ENCODE measurements at regions not wholly inside any gene's neighbourhood (a gene's known extent, or its start where the extent isn't known, plus 50 kb on each side); places are given as distances from the start of the nearest gene placed in this dataset.

DNA sequence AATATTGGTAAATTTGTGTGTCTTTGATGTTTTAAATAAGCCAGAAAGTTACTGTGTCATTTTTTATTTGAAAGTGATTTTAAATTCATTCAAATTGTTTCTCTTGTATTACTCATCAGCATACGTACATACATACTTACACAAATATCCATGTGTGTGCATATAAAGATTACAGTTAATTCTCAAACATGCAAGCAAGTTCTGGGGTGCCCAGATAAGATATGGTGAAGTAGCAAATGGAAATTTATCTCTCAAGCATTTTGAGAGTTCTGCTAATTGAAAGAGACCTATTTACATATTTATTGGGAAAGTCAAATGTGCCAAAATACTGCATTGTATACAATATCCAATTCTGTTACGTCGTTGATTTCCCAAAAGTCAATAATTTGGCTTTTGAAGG lies 1024.0 kb upstream of the CNTN5 start:
- TF ChIP-seq, protein P1, sequence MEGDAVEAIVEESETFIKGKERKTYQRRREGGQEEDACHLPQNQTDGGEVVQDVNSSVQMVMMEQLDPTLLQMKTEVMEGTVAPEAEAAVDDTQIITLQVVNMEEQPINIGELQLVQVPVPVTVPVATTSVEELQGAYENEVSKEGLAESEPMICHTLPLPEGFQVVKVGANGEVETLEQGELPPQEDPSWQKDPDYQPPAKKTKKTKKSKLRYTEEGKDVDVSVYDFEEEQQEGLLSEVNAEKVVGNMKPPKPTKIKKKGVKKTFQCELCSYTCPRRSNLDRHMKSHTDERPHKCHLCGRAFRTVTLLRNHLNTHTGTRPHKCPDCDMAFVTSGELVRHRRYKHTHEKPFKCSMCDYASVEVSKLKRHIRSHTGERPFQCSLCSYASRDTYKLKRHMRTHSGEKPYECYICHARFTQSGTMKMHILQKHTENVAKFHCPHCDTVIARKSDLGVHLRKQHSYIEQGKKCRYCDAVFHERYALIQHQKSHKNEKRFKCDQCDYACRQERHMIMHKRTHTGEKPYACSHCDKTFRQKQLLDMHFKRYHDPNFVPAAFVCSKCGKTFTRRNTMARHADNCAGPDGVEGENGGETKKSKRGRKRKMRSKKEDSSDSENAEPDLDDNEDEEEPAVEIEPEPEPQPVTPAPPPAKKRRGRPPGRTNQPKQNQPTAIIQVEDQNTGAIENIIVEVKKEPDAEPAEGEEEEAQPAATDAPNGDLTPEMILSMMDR (IDR thresholded peaks at IDR 0.05): no peak
- no peak for TF ChIP-seq EZH2 (IDR thresholded peaks at IDR 0.05; ENCODE audit: borderline replicate concordance, insufficient read depth, low read depth, low read length, poor library complexity, severe bottlenecking)
- Histone ChIP-seq H3K4me3 (ENCODE audit: control extremely low read depth in 1 of 5, extremely low read depth in 1 of 5, insufficient read depth in 1 of 5, low read depth in 2 of 5, low read length in 4 of 5) (no peak overlapping the region), H3K9ac (ENCODE audit: low read length) (no peak overlapping the region), H3K36me3 (replicated peaks in 1 of 2; ENCODE audit: control extremely low read depth in 1 of 2, control insufficient read depth in 1 of 2, extremely low read depth in 1 of 2, insufficient read depth in 2 of 2, low read length in 1 of 2) (no peaks in the 10 kb centered on the region), H2AFZ (ENCODE audit: insufficient read depth, low read depth, low read length, poor library complexity, severe bottlenecking) (no peak overlapping the region), H3K27me3 (replicated peaks in 1 of 4; ENCODE audit: control extremely low read depth in 1 of 4, control insufficient read depth in 3 of 4, insufficient read depth in 4 of 4, low read length in 3 of 4) (no peaks in the 10 kb centered on the region), H3K27ac (ENCODE audit: low read length in 2 of 2) (no peak overlapping the region), H4K20me1 (ENCODE audit: control insufficient read depth, insufficient read depth, low read length, poor library complexity, severe bottlenecking) (no peaks in the 10 kb centered on the region), H3K9me3 (ENCODE audit: control extremely low read depth in 1 of 3, control insufficient read depth in 2 of 3, insufficient read depth in 1 of 3, low read length in 2 of 3) (peaks cover 0 to 4% (median 0%) of the 10 kb centered on the region in 3 donors), H3K4me1 (ENCODE audit: control insufficient read depth in 2 of 2, insufficient read depth in 2 of 2, low read length in 2 of 2) (no peaks in the 10 kb centered on the region), H3K4me2 (replicated peaks; ENCODE audit: low read depth, low read length, poor library complexity, severe bottlenecking) (no peak overlapping the region), H3K79me2 (ENCODE audit: control insufficient read depth, insufficient read depth, low read length) (no peaks in the 10 kb centered on the region)
- no CpG with 5 or more reads among the region's 3 CpGs for WGBS (ENCODE audit: insufficient coverage)
- intact Hi-C loops (cut with micrococcal nuclease): no loop called here
- CTCF ChIA-PET: no interaction called here
- Mint-ChIP-seq H3K27ac (no peak overlapping the region), H3K4me3 (no peak overlapping the region), H3K4me1 (no peaks in the 10 kb centered on the region), H3K27me3 (no peaks in the 10 kb centered on the region), H3K9me3 (ENCODE audit: insufficient read depth) (no peaks in the 10 kb centered on the region)
- DNase-seq (no peak), ATAC-seq (ENCODE audit: low read depth) (no peak)
- POLR2A ChIA-PET: no interaction called here

GRCh38 chr11:98003606-98004371 lies 1017.0 kb upstream of the CNTN5 start:
- CTCF ChIA-PET: no interaction called here

More at GRCh38 chr11:98003606-98004371, 1017.0 kb upstream of the CNTN5 start:
- ATAC-seq (ENCODE audit: low read depth): no peak
- Histone ChIP-seq H3K9me3 (ENCODE audit: control extremely low read depth in 1 of 3, control insufficient read depth in 2 of 3, insufficient read depth in 1 of 3, low read length in 2 of 3) (no peaks in the 10 kb centered on the region), H3K27me3 (replicated peaks in 1 of 4; ENCODE audit: control extremely low read depth in 1 of 4, control insufficient read depth in 3 of 4, insufficient read depth in 4 of 4, low read length in 3 of 4) (no peaks in the 10 kb centered on the region), H3K27ac (ENCODE audit: low read length in 2 of 2) (no peak overlapping the region), H3K79me2 (ENCODE audit: control insufficient read depth, insufficient read depth, low read length) (no peaks in the 10 kb centered on the region), H3K36me3 (replicated peaks in 1 of 2; ENCODE audit: control extremely low read depth in 1 of 2, control insufficient read depth in 1 of 2, extremely low read depth in 1 of 2, insufficient read depth in 2 of 2, low read length in 1 of 2) (no peaks in the 10 kb centered on the region), H3K4me1 (ENCODE audit: control insufficient read depth in 2 of 2, insufficient read depth in 2 of 2, low read length in 2 of 2) (no peaks in the 10 kb centered on the region), H3K4me2 (replicated peaks; ENCODE audit: low read depth, low read length, poor library complexity, severe bottlenecking) (no peak overlapping the region), H3K9ac (ENCODE audit: low read length) (no peak overlapping the region), H3K4me3 (ENCODE audit: control extremely low read depth in 1 of 5, extremely low read depth in 1 of 5, insufficient read depth in 1 of 5, low read depth in 2 of 5, low read length in 4 of 5) (no peak overlapping the region), H4K20me1 (ENCODE audit: control insufficient read depth, insufficient read depth, low read length, poor library complexity, severe bottlenecking) (no peaks in the 10 kb centered on the region), H2AFZ (ENCODE audit: insufficient read depth, low read depth, low read length, poor library complexity, severe bottlenecking) (no peak overlapping the region)
- Mint-ChIP-seq H3K9me3 (ENCODE audit: insufficient read depth) (peaks cover 5% of the 10 kb centered on the region), H3K27me3 (no peaks in the 10 kb centered on the region), H3K4me1 (no peaks in the 10 kb centered on the region), H3K27ac (no peak overlapping the region), H3K4me3 (no peak overlapping the region)
- intact Hi-C loops (cut with micrococcal nuclease): no loop called here
- POLR2A ChIA-PET: no interaction called here
- WGBS (ENCODE audit: insufficient coverage): 60% methylated on average over 1 of the region's 1 CpG
- no peak for DNase-seq
- TF ChIP-seq, protein P1 (IDR thresholded peaks at IDR 0.05): no peak
- no peak for TF ChIP-seq EZH2 (IDR thresholded peaks at IDR 0.05; ENCODE audit: borderline replicate concordance, insufficient read depth, low read depth, low read length, poor library complexity, severe bottlenecking)
